ENCODE measurements at regions not wholly inside any gene's neighbourhood (a gene's known extent, or its start where the extent isn't known, plus 50 kb on each side); places are given as distances from the start of the nearest gene placed in this dataset.

DNA sequence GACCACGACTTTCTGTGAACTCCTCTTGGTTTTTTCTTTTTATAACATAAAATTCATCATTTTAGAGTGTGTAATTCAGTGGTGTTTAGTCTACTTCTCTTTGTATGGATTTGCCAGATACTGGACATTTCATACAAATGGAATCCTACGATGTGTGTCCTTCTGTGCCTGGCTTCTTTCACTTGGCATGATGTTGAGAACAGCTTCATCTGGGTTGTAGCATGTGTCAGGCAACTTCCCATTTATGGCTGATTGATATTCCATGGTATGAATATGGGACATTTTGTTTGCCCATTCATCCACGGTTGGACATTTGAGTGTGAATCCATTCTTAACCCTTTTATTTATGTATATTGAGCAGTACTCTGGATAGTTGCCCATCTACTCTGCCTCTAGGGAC, 82.7 kb upstream of the KLF13 start:
- TF ChIP-seq, protein P1, sequence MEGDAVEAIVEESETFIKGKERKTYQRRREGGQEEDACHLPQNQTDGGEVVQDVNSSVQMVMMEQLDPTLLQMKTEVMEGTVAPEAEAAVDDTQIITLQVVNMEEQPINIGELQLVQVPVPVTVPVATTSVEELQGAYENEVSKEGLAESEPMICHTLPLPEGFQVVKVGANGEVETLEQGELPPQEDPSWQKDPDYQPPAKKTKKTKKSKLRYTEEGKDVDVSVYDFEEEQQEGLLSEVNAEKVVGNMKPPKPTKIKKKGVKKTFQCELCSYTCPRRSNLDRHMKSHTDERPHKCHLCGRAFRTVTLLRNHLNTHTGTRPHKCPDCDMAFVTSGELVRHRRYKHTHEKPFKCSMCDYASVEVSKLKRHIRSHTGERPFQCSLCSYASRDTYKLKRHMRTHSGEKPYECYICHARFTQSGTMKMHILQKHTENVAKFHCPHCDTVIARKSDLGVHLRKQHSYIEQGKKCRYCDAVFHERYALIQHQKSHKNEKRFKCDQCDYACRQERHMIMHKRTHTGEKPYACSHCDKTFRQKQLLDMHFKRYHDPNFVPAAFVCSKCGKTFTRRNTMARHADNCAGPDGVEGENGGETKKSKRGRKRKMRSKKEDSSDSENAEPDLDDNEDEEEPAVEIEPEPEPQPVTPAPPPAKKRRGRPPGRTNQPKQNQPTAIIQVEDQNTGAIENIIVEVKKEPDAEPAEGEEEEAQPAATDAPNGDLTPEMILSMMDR (IDR thresholded peaks at IDR 0.05; ENCODE audit: control extremely low read depth in 1 of 3, insufficient read depth in 1 of 3, low read depth in 1 of 3, low read length in 3 of 3) = no peak
- TF ChIP-seq CEBPB (IDR thresholded peaks at IDR 0.05; ENCODE audit: low read depth, low read length) (no peak), POU5F1 (IDR thresholded peaks at IDR 0.05; ENCODE audit: low read depth, low read length) (no peak), ZNF274 (IDR thresholded peaks at IDR 0.05; ENCODE audit: borderline replicate concordance, extremely low read depth, low read length) (no peak), RAD21 (IDR thresholded peaks at IDR 0.05 in 1 of 2, conservative IDR thresholded peaks at IDR 0.05 in 1 of 2; ENCODE audit: low read depth in 2 of 2, low read length in 2 of 2) (no peak), RXRA (IDR thresholded peaks at IDR 0.05; ENCODE audit: insufficient read depth, low read depth, low read length) (no peak), SIX5 (IDR thresholded peaks at IDR 0.05; ENCODE audit: low read depth, low read length) (no peak), TAF1 (IDR thresholded peaks at IDR 0.05; ENCODE audit: low read depth, low read length) (no peak), GTF2F1 (IDR thresholded peaks at IDR 0.05; ENCODE audit: borderline replicate concordance, low read depth, low read length) (no peak), POLR2A (IDR thresholded peaks at IDR 0.05; ENCODE audit: control extremely low read depth in 1 of 2, low read depth in 2 of 2, low read length in 2 of 2) (no peak)
- TF ChIP-seq, protein P2, sequence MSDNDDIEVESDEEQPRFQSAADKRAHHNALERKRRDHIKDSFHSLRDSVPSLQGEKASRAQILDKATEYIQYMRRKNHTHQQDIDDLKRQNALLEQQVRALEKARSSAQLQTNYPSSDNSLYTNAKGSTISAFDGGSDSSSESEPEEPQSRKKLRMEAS (IDR thresholded peaks at IDR 0.05) = no peak
